GM18508 (cell line): ENCODE measurements at regions not wholly inside any gene's neighbourhood (a gene's known extent, or its start where the extent isn't known, plus 50 kb on each side); places are given as distances from the start of the nearest gene placed in this dataset.
A peak's percentile ranks its signal among the peaks of the same experiment; 100 is the strongest.
"Not testable (repeated sequence)": the region's sequence is repeated elsewhere in the genome, so short reads cannot be mapped to it uniquely, and the experiment has no call there.

Source experiments
- ATAC-seq: cut with Tn5 transposase; IDR thresholded peaks from one replicate; pipeline ENCODE4 v1.9.1; 2021; ENCODE audit warnings: moderate number of reproducible peaks; ENCODE audit not compliant: insufficient read depth, unreplicated experiment

- ATAC-seq, result no peak
Measured at GRCh38 chr11:49499117-49499516, 290.7 kb upstream of the FOLH1 start.

GRCh38 chr11:49505231-49505630 lies 296.8 kb upstream of the FOLH1 start:
- ATAC-seq, result no peak

- peak; percentile 87 for ATAC-seq
Measured at GRCh38 chr11:49526240-49526829, 317.9 kb upstream of the FOLH1 start.

- no peak for ATAC-seq
Measured at GRCh38 chr11:49533204-49533603, 324.8 kb upstream of the FOLH1 start.

- ATAC-seq, result not testable (repeated sequence)
Measured at GRCh38 chr11:49538927-49539326, 330.5 kb upstream of the FOLH1 start.

- ATAC-seq, result not testable (repeated sequence)
Measured at GRCh38 chr11:49558261-49558847, 350.0 kb upstream of the FOLH1 start.

- ATAC-seq, result not testable (repeated sequence)
Measured at GRCh38 chr11:49560593-49560992, 352.2 kb upstream of the FOLH1 start.

GRCh38 chr11:49561240-49561880 lies 353.0 kb upstream of the FOLH1 start:
- ATAC-seq, result not testable (repeated sequence)

- not testable (repeated sequence) for ATAC-seq
Measured at GRCh38 chr11:49562262-49562661, 353.9 kb upstream of the FOLH1 start.

- ATAC-seq, result not testable (repeated sequence)
Measured at GRCh38 chr11:49579492-49579891, 371.1 kb upstream of the FOLH1 start.

- not testable (repeated sequence) for ATAC-seq
Measured at GRCh38 chr11:49585495-49585894, 366.7 kb upstream of the OR4C13 start.

GRCh38 chr11:49608892-49609291 lies 343.3 kb upstream of the OR4C13 start:
- ATAC-seq, result not testable (repeated sequence)

- ATAC-seq, result not testable (repeated sequence)
Measured at GRCh38 chr11:49623872-49624271, 328.3 kb upstream of the OR4C13 start.

- ATAC-seq, result not testable (repeated sequence)
Measured at GRCh38 chr11:49670705-49671104, 281.5 kb upstream of the OR4C13 start.

- not testable (repeated sequence) for ATAC-seq
Measured at GRCh38 chr11:49702121-49702520, 250.1 kb upstream of the OR4C13 start.

GRCh38 chr11:49750447-49750846 lies 201.7 kb upstream of the OR4C13 start:
- not testable (repeated sequence) for ATAC-seq

- not testable (repeated sequence) for ATAC-seq
Measured at GRCh38 chr11:49750960-49751359, 201.2 kb upstream of the OR4C13 start.

- not testable (repeated sequence) for ATAC-seq
Measured at GRCh38 chr11:49780791-49781190, 171.4 kb upstream of the OR4C13 start.

GRCh38 chr11:49782000-49782399 lies 170.2 kb upstream of the OR4C13 start:
- ATAC-seq, result not testable (repeated sequence)

- ATAC-seq, result not testable (repeated sequence)
Measured at GRCh38 chr11:49783841-49784240, 168.3 kb upstream of the OR4C13 start.

- not testable (repeated sequence) for ATAC-seq
Measured at GRCh38 chr11:49789787-49790186, 162.4 kb upstream of the OR4C13 start.
